Naive thymus-derived CD4-positive, alpha-beta T cell (primary cell): ENCODE measurements at regions not wholly inside any gene's neighbourhood (a gene's known extent, or its start where the extent isn't known, plus 50 kb on each side); places are given as distances from the start of the nearest gene placed in this dataset.

Experiments used
- ATAC-seq: fragments of 150-1000 bp; cut with Tn5 transposase; 2 replicates; pipeline ENCODE4 v1.10.0; 2021; ENCODE audit warnings: mild to moderate bottlenecking, moderate library complexity
- CTCF ChIA-PET: fragments of 350-600 bp; sonication (Branson Sonifier 250); formaldehyde crosslinking; loops from one replicate; lab custom pipeline; 2021; ENCODE audit warnings: antibody characterized with exemption; lab: Charles Lee
- POLR2A ChIA-PET: fragments of 350-600 bp; sonication (Branson Sonifier 250); formaldehyde crosslinking; loops from one replicate; lab custom pipeline; 2021; ENCODE audit warnings: antibody characterized with exemption, inconsistent platforms; lab: Charles Lee
- DNase-seq, 9 donors: peaks; one replicate each; pipeline versions ENCODE4 v3.0.0 to v3.0.0-alpha.2; 2020 to 2022; ENCODE audit warnings: mixed read lengths in 1 of 9
- H3K27ac ChIP-seq: one replicate; pipeline ENCODE4 v1.7.0; 2013; ENCODE audit warnings: mild to moderate bottlenecking, low read depth, low read length, moderate library complexity
- H3K27me3 ChIP-seq, 2 donors: one replicate each; pipeline ENCODE4 v1.7.0; 2013; ENCODE audit warnings: low read length in 2 of 2, mild to moderate bottlenecking in 2 of 2, moderate library complexity in 2 of 2; ENCODE audit not compliant: control insufficient read depth in 2 of 2, insufficient read depth in 2 of 2
- H3K36me3 ChIP-seq, 3 experiments: 1 replicate in 2 of 3; 2 replicates in 1 of 3; pipeline ENCODE4 v1.7.0; 2013; ENCODE audit warnings: low read length in 3 of 3, mild to moderate bottlenecking in 3 of 3, moderate library complexity in 1 of 3; ENCODE audit not compliant: insufficient read depth in 3 of 3, control insufficient read depth in 2 of 3
- H3K4me1 ChIP-seq, 2 donors: one replicate each; pipeline ENCODE4 v1.7.0; 2013; ENCODE audit warnings: low read length in 2 of 2, mild to moderate bottlenecking in 2 of 2, moderate library complexity in 1 of 2; ENCODE audit not compliant: control insufficient read depth in 2 of 2, insufficient read depth in 2 of 2
- H3K4me3 ChIP-seq: 2 replicates; pipeline ENCODE4 v1.7.0; 2013; ENCODE audit warnings: mild to moderate bottlenecking, low read length
- H3K9me3 ChIP-seq, 3 experiments: 1 replicate in 2 of 3; 2 replicates in 1 of 3; pipeline ENCODE4 v1.7.0; 2013; ENCODE audit warnings: low read length in 3 of 3; ENCODE audit not compliant: control insufficient read depth in 2 of 3
- H3K27ac Mint-ChIP-seq, 9 donors: one replicate each; pipeline ENCODE4 v1.8.0; 2020 to 2022; ENCODE audit warnings: mixed read lengths in 9 of 9, mild to moderate bottlenecking in 8 of 9, moderate library complexity in 5 of 9, inconsistent platforms in 2 of 9
- H3K27me3 Mint-ChIP-seq, 5 donors: one replicate each; pipeline ENCODE4 v1.8.0; 2021 to 2022; ENCODE audit warnings: mixed read lengths in 5 of 5, mild to moderate bottlenecking in 1 of 5
- H3K36me3 Mint-ChIP-seq, 5 donors: one replicate each; pipeline ENCODE4 v1.8.0; 2020 to 2022; ENCODE audit warnings: mixed read lengths in 5 of 5, mild to moderate bottlenecking in 3 of 5, inconsistent platforms in 1 of 5
- H3K4me1 Mint-ChIP-seq, 7 donors: one replicate each; pipeline ENCODE4 v1.8.0; 2020 to 2022; ENCODE audit warnings: mixed read lengths in 7 of 7, mild to moderate bottlenecking in 3 of 7, inconsistent platforms in 1 of 7
- H3K4me3 Mint-ChIP-seq, 10 donors: one replicate each; pipeline ENCODE4 v1.8.0; 2020 to 2022; ENCODE audit warnings: mild to moderate bottlenecking in 10 of 10, mixed read lengths in 10 of 10, moderate library complexity in 6 of 10, inconsistent platforms in 2 of 10
- H3K9me3 Mint-ChIP-seq, 11 donors: one replicate each; pipeline ENCODE4 v1.8.0; 2020 to 2022; ENCODE audit warnings: mixed read lengths in 11 of 11, mild to moderate bottlenecking in 4 of 11, inconsistent platforms in 1 of 11, moderate library complexity in 1 of 11
- intact Hi-C, 2 donors: fragments of 100-400 bp; cut with micrococcal nuclease; formaldehyde crosslinking; loops; one replicate each; pipeline ENCODE4 v1.15.1; 2023

GRCh38 chr6:26149240-26149639, 62.0 kb downstream of the HFE start:
- Mint-ChIP-seq H3K4me3 (no peak overlapping the region), H3K4me1 (peaks cover 0 to 11% (median 0%) of the 10 kb centered on the region in 7 donors), H3K36me3 (peaks cover 0 to 3% (median 0%) of the 10 kb centered on the region in 5 donors), H3K9me3 (no peaks in the 10 kb centered on the region), H3K27me3 (peaks cover 0 to 8% (median 0%) of the 10 kb centered on the region in 5 donors), H3K27ac (no peak overlapping the region)
- CTCF ChIA-PET = no interaction called here
- POLR2A ChIA-PET = interaction anchor here (5.7 kb wide), 1 partner anchor 23 kb away, joined by 58 read pairs; a partner anchor contains a TSS
- ATAC-seq (no peak), DNase-seq (no peak)
- H3K27me3 ChIP-seq = no peaks in the 10 kb centered on the region
- intact Hi-C loops = no loop called here
- H3K27ac ChIP-seq = no peak overlapping the region
- no peak overlapping the region for H3K4me3 ChIP-seq
- H3K9me3 ChIP-seq = no peaks in the 10 kb centered on the region
- H3K4me1 ChIP-seq = no peaks in the 10 kb centered on the region
- no peaks in the 10 kb centered on the region for H3K36me3 ChIP-seq

GRCh38 chr6:26152226-26153101, 65.2 kb downstream of the HFE start:
- ATAC-seq (no peak), DNase-seq (no peak)
- intact Hi-C loops = loop anchor here in 1 of 2 donors (10.0 kb wide), 1 partner anchor 1982 kb away; no protein-coding TSS in a partner anchor
- POLR2A ChIA-PET = interaction anchor here (0.6 to 2.9 kb wide), 11 partner anchors 9 to 109 kb away, joined by 3 to 89 read pairs (median 5); a partner anchor contains a TSS
- Histone ChIP-seq H3K4me3 (no peak overlapping the region), H3K4me1 (peaks cover 6 to 9% of the 10 kb centered on the region in 2 donors), H3K9me3 (no peaks in the 10 kb centered on the region), H3K27ac (no peak overlapping the region), H3K27me3 (no peaks in the 10 kb centered on the region), H3K36me3 (no peaks in the 10 kb centered on the region)
- peaks cover 0 to 1% (median 0%) of the 10 kb centered on the region in 5 donors for H3K36me3 Mint-ChIP-seq
- no peak overlapping the region for H3K4me3 Mint-ChIP-seq
- peaks cover 0 to 24% (median 0%) of the 10 kb centered on the region in 5 donors for H3K27me3 Mint-ChIP-seq
- peaks cover 6 to 36% (median 9%) of the 10 kb centered on the region in 7 donors for H3K4me1 Mint-ChIP-seq
- CTCF ChIA-PET = no interaction called here
- H3K27ac Mint-ChIP-seq = no peak overlapping the region
- H3K9me3 Mint-ChIP-seq = peaks cover 0 to 16% (median 0%) of the 10 kb centered on the region in 11 donors

DNA sequence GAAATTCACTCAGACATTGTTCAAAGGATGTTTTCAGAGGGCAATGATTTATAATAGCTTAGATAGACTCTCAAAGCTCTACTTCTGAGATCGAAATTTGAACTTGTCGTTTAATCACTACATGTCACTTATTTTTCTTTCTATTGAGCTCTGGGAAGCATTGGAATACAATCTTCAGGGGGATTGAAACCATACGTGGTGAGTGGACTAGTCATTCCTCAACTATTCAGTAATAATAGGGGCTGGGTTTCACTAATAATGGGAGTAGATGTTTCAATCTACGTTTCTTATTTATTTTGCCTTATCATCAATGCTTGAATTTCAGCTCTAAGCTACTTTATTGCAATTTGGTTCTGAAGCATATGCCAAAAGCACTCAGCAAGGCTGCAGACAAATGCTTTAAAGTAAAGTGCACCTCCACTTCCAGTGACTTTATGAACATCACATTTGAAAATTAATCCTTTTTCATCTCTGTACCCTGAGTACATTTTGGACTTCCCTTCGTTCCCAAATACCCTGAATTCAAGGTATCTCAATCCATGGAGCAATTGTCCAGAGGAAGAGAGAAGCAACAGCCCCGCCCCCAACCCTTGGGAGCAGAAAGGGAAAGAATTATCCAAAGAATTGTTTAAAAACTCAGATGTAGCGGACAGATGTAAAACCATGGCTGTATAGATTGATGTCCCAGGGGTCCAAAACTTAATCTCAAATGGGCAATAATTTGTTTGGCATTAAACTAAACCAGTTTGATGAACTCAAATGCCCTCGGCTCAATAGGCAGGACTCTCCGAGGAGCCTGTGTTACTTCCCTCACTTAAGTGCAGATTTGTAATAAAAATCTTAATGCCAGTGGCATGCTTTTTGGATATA, 68.1 kb downstream of the HFE start:
- Histone ChIP-seq H3K27me3 (no peaks in the 10 kb centered on the region), H3K4me3 (peak overlapping the region; percentile 82), H3K9me3 (no peaks in the 10 kb centered on the region), H3K36me3 (no peaks in the 10 kb centered on the region), H3K4me1 (peaks cover 17 to 19% of the 10 kb centered on the region in 2 donors), H3K27ac (peak overlapping the region; percentile 92)
- Mint-ChIP-seq H3K36me3 (peaks cover 0 to 11% (median 4%) of the 10 kb centered on the region in 5 donors), H3K27me3 (peaks cover 0 to 38% (median 0%) of the 10 kb centered on the region in 5 donors), H3K4me3 (peak overlapping the region; percentile 96 to 100 (median 98)), H3K27ac (peak overlapping the region; percentile 95 to 99 (median 98)), H3K4me1 (peaks cover 15 to 52% (median 21%) of the 10 kb centered on the region in 7 donors), H3K9me3 (peaks cover 0 to 36% (median 0%) of the 10 kb centered on the region in 11 donors)
- peak in 2 of 9 donors; percentile 14 to 22 for DNase-seq
- ATAC-seq = no peak
- intact Hi-C loops = loop anchor here in 1 of 2 donors (5.0 to 10.0 kb wide), 3 partner anchors 117 to 1980 kb away; a partner anchor contains a TSS
- POLR2A ChIA-PET = interaction anchor here (0.6 to 20.9 kb wide), 57 partner anchors 8 to 1738 kb away, joined by 3 to 2611 read pairs (median 14); partner anchors contain the start of genes HFE and RIPOR2
- CTCF ChIA-PET = interaction anchor here (0.9 to 5.7 kb wide), 9 partner anchors 30 to 1682 kb away, joined by 3 to 70 read pairs (median 4); a partner anchor contains a TSS

GRCh38 chr6:26156105-26156849, 69.0 kb downstream of the HFE start:
- H3K4me1 ChIP-seq = peaks cover 19 to 23% of the 10 kb centered on the region in 2 donors
- peak overlapping the region; percentile 82 for H3K4me3 ChIP-seq
- Mint-ChIP-seq H3K36me3 (peaks cover 0 to 11% (median 4%) of the 10 kb centered on the region in 5 donors), H3K27me3 (peaks cover 0 to 33% (median 0%) of the 10 kb centered on the region in 5 donors), H3K27ac (peak overlapping the region; percentile 95 to 99 (median 98)), H3K4me1 (peaks cover 17 to 58% (median 30%) of the 10 kb centered on the region in 7 donors), H3K9me3 (peaks cover 0 to 36% (median 0%) of the 10 kb centered on the region in 11 donors), H3K4me3 (peak overlapping the region; percentile 96 to 100 (median 98))
- intact Hi-C loops = loop anchor here (2.0 to 10.0 kb wide), 6 partner anchors 116 to 1979 kb away; a partner anchor contains a TSS
- ChIA-PET CTCF (interaction anchor here (0.9 to 5.7 kb wide), 10 partner anchors 31 to 1681 kb away, joined by 3 to 70 read pairs (median 4); a partner anchor contains a TSS), POLR2A (interaction anchor here (0.6 to 20.9 kb wide), 65 partner anchors 9 to 1737 kb away, joined by 3 to 2611 read pairs (median 11); partner anchors contain the start of genes HFE and RIPOR2)
- ATAC-seq = peak; percentile 61
- H3K27ac ChIP-seq = peak overlapping the region; percentile 92
- H3K9me3 ChIP-seq = no peaks in the 10 kb centered on the region
- H3K27me3 ChIP-seq = no peaks in the 10 kb centered on the region
- no peaks in the 10 kb centered on the region for H3K36me3 ChIP-seq
- DNase-seq = peak; percentile 80 to 92 (median 88)

DNA sequence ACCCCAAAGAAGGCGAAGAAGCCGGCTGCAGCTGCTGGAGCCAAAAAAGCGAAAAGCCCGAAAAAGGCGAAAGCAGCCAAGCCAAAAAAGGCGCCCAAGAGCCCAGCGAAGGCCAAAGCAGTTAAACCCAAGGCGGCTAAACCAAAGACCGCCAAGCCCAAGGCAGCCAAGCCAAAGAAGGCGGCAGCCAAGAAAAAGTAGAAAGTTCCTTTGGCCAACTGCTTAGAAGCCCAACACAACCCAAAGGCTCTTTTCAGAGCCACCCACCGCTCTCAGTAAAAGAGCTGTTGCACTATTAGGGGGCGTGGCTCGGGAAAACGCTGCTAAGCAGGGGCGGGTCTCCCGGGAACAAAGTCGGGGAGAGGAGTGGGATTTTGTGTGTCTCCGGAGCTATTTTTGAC, 69.6 kb downstream of the HFE start:
- H3K4me1 ChIP-seq = peaks cover 23% of the 10 kb centered on the region in 2 donors
- peak overlapping the region; percentile 92 for H3K27ac ChIP-seq
- Mint-ChIP-seq H3K9me3 (peaks cover 0 to 36% (median 0%) of the 10 kb centered on the region in 11 donors), H3K4me1 (peaks cover 17 to 59% (median 35%) of the 10 kb centered on the region in 7 donors), H3K27ac (peak overlapping the region; percentile 95 to 99 (median 98)), H3K27me3 (peaks cover 0 to 32% (median 0%) of the 10 kb centered on the region in 5 donors), H3K4me3 (peak overlapping the region; percentile 96 to 100 (median 98)), H3K36me3 (peaks cover 0 to 11% (median 4%) of the 10 kb centered on the region in 5 donors)
- DNase-seq (peak in 6 of 9 donors; percentile 51 to 80 (median 70)), ATAC-seq (peak; percentile 18)
- POLR2A ChIA-PET = interaction anchor here (0.6 to 20.9 kb wide), 56 partner anchors 10 to 1740 kb away, joined by 3 to 2611 read pairs (median 20); partner anchors contain the start of genes HFE and RIPOR2
- H3K4me3 ChIP-seq = peak overlapping the region; percentile 82
- no peaks in the 10 kb centered on the region for H3K36me3 ChIP-seq
- intact Hi-C loops = loop anchor here (1.0 to 10.0 kb wide), 14 partner anchors 33 to 1978 kb away; a partner anchor contains a TSS
- CTCF ChIA-PET = interaction anchor here (0.7 to 5.7 kb wide), 8 partner anchors 32 to 135 kb away, joined by 3 to 70 read pairs (median 4); a partner anchor contains a TSS
- no peaks in the 10 kb centered on the region for H3K9me3 ChIP-seq
- no peaks in the 10 kb centered on the region for H3K27me3 ChIP-seq
